Karpas-422 (cell line): ENCODE measurements at regions not wholly inside any gene's neighbourhood (a gene's known extent, or its start where the extent isn't known, plus 50 kb on each side); places are given as distances from the start of the nearest gene placed in this dataset.
"Not testable (repeated sequence)": the region's sequence is repeated elsewhere in the genome, so short reads cannot be mapped to it uniquely, and the experiment has no call there.

Experiments
- DNase-seq: peaks from one replicate; pipeline ENCODE4 v3.0.0-alpha.2; 2015
- H2AFZ ChIP-seq: fragments of 200-600 bp; sonication (generic); 2 replicates; pipeline ENCODE4 v1.6.1; 2014; ENCODE audit warnings: antibody characterized with exemption, low read length, mixed read lengths
- H3K27ac ChIP-seq: fragments of 200-600 bp; sonication (generic); 2 replicates; pipeline ENCODE4 v1.5.1; 2014; ENCODE audit warnings: mild to moderate bottlenecking, low read length, moderate library complexity
- H3K27me3 ChIP-seq: fragments of 200-600 bp; sonication (generic); 2 replicates; pipeline ENCODE4 v1.6.1; 2014; ENCODE audit warnings: low read length, mixed read lengths
- H3K36me3 ChIP-seq: fragments of 200-600 bp; sonication (generic); 2 replicates; pipeline ENCODE4 v1.6.1; 2014; ENCODE audit warnings: low read length, mixed read lengths; ENCODE audit not compliant: insufficient read depth
- H3K4me1 ChIP-seq: fragments of 200-600 bp; sonication (generic); 2 replicates; pipeline ENCODE4 v1.6.1; 2014; ENCODE audit warnings: mild to moderate bottlenecking, low read length, mixed read lengths
- H3K4me2 ChIP-seq: fragments of 200-600 bp; sonication (generic); 2 replicates; pipeline ENCODE4 v1.6.1; 2014; ENCODE audit warnings: low read length, low read depth, mild to moderate bottlenecking; ENCODE audit not compliant: poor library complexity, severe bottlenecking
- H3K4me3 ChIP-seq: fragments of 200-600 bp; sonication (generic); 2 replicates; pipeline ENCODE4 v1.5.1; 2014; ENCODE audit warnings: mild to moderate bottlenecking, antibody characterized with exemption, low read length, mixed read lengths
- H3K79me2 ChIP-seq: fragments of 200-600 bp; sonication (generic); 2 replicates; pipeline ENCODE4 v1.6.1; 2014; ENCODE audit warnings: mild to moderate bottlenecking, low read length, mixed read lengths
- H3K9ac ChIP-seq: fragments of 200-600 bp; sonication (generic); 2 replicates; pipeline ENCODE4 v1.6.0; 2014; ENCODE audit warnings: low read length
- H3K9me2 ChIP-seq: fragments of 200-600 bp; sonication (generic), shearing (Covaris generic); replicated peaks from 2 replicates; pipeline ENCODE4 v1.6.0; 2014; ENCODE audit warnings: mild to moderate bottlenecking, low read length, moderate library complexity; ENCODE audit not compliant: insufficient read depth
- H3K9me3 ChIP-seq: fragments of 300-700, 200-600 bp; sonication (generic); 2 replicates; pipeline ENCODE4 v1.6.1; 2014; ENCODE audit warnings: low read length, mixed read lengths
- H4K20me1 ChIP-seq: fragments of 200-600 bp; sonication (generic); 2 replicates; pipeline ENCODE4 v1.6.1; 2014; ENCODE audit warnings: mild to moderate bottlenecking, antibody characterized with exemption, low read length, low read depth; ENCODE audit not compliant: insufficient read depth

DNA sequence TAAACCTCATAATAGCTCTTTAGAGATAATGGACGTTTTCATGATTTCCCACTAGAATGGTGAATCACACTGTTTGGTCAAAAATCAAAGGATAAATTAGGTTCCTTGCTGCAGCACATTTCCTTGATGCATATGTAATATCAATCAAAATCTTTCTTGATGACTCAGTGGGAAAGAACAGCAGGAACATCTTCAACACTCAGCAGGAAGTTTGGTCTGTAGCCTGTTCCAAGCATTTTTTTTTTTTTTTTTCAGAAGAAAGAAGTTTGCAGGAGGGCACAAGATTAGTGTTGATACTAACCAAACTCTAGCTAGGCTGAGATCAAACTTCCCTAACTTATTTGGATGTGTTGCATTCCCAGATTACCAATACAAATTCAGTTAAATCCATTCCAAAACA lies 1529.8 kb downstream of the FAM181B start:
- H3K9me3 ChIP-seq, result peaks cover 25% of the 10 kb centered on the region

DNA sequence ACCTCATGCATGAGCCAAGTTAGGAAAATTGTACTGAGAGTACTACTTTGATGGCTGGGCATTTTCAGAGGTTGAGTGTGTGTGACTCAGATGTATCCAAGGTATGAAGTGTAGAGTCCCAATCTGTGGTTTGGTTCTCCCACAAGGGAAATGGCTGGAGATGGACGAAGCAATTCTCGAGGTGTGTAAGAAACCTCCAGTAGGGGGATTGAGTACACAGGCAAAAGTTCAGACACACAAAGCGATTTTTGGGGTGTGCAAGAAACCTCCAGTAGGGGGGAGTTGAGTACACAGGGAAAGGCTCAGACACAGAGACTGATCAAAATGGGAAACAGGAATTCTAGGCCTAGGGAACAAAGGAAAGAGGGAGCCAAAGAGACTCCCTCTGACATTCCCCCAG lies 1536.3 kb downstream of the FAM181B start:
- no peak overlapping the region for H3K4me2 ChIP-seq
- no peaks in the 10 kb centered on the region for H3K36me3 ChIP-seq
- DNase-seq, result no peak

More for the DNA sequence above, 1529.8 kb downstream of the FAM181B start:
- H3K4me2 ChIP-seq, result no peak overlapping the region
- no peaks in the 10 kb centered on the region for H4K20me1 ChIP-seq
- H3K9ac ChIP-seq, result no peak overlapping the region
- no peaks in the 10 kb centered on the region for H3K9me2 ChIP-seq
- no peaks in the 10 kb centered on the region for H3K27me3 ChIP-seq
- no peaks in the 10 kb centered on the region for H3K79me2 ChIP-seq
- DNase-seq, result no peak
- no peak overlapping the region for H2AFZ ChIP-seq
- no peaks in the 10 kb centered on the region for H3K36me3 ChIP-seq
- H3K4me1 ChIP-seq, result no peaks in the 10 kb centered on the region
- no peak overlapping the region for H3K27ac ChIP-seq
- H3K4me3 ChIP-seq, result no peak overlapping the region

DNA sequence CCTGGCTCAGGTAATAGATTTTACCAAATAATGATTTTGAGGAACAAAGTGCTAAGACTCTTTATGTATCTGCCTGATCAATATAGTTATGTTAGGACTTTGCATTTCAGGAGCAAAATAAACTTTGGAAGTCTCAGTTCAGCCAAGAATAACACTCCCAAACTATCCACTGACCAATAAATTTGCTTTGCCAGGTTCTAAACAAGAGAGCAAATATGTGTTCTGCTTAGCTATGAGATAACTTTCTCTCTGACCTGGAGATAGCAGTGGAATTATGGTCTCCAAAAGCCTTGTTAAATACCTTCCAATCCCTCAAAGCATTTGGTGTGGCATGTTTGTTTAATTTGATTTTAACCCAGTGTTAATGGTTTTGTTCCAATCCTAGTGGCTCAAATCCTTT lies 1541.1 kb downstream of the FAM181B start:
- Histone ChIP-seq H3K9me3 (peaks cover 10% of the 10 kb centered on the region), H3K27ac (no peak overlapping the region), H3K79me2 (no peaks in the 10 kb centered on the region), H3K4me3 (no peak overlapping the region), H3K36me3 (no peaks in the 10 kb centered on the region), H3K9me2 (0 out of 2 replicates have a peak, but pooled peaks cover 2% of the 10 kb centered on the region), H4K20me1 (no peaks in the 10 kb centered on the region), H3K9ac (no peak overlapping the region), H3K4me1 (no peaks in the 10 kb centered on the region), H3K4me2 (no peak overlapping the region), H3K27me3 (no peaks in the 10 kb centered on the region), H2AFZ (no peak overlapping the region)
- no peak for DNase-seq

More for the DNA sequence above, 1536.3 kb downstream of the FAM181B start:
- no peaks in the 10 kb centered on the region for H3K79me2 ChIP-seq
- H3K4me3 ChIP-seq, result no peak overlapping the region
- H3K9ac ChIP-seq, result no peak overlapping the region
- H3K9me2 ChIP-seq, result no peaks in the 10 kb centered on the region
- H4K20me1 ChIP-seq, result no peaks in the 10 kb centered on the region
- no peak overlapping the region for H2AFZ ChIP-seq
- peaks cover 33% of the 10 kb centered on the region for H3K9me3 ChIP-seq
- H3K4me1 ChIP-seq, result no peaks in the 10 kb centered on the region
- H3K27ac ChIP-seq, result no peak overlapping the region
- H3K27me3 ChIP-seq, result no peaks in the 10 kb centered on the region

DNA sequence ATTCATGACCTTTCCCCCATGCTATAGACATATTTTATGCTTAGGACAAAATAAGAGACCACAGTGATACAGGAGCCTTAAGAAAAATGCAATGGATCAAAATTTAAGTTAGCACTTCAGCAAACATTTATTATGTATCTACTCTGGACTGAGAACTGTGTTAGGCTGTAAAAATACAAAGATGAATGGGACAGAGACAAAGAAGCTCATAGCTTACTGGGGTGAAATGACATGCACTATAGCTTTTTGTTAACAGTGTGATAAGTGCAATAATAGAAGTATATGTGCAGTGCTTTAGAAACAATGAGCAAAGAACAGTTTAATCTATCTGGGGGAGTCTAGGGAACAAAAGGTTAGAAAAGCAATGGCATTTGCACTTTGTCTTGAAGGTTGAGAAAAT lies 1543.1 kb downstream of the FAM181B start:
- H3K27ac ChIP-seq, result no peak overlapping the region
- 0 out of 2 replicates have a peak, but pooled peaks cover 2% of the 10 kb centered on the region for H3K9me2 ChIP-seq
- no peaks in the 10 kb centered on the region for H3K79me2 ChIP-seq
- no peak overlapping the region for H2AFZ ChIP-seq
- no peaks in the 10 kb centered on the region for H4K20me1 ChIP-seq
- peaks cover 6% of the 10 kb centered on the region for H3K9me3 ChIP-seq
- H3K36me3 ChIP-seq, result no peaks in the 10 kb centered on the region
- H3K27me3 ChIP-seq, result no peaks in the 10 kb centered on the region
- H3K9ac ChIP-seq, result no peak overlapping the region
- no peak for DNase-seq
- no peak overlapping the region for H3K4me3 ChIP-seq
- no peak overlapping the region for H3K4me2 ChIP-seq
- H3K4me1 ChIP-seq, result no peaks in the 10 kb centered on the region

DNA sequence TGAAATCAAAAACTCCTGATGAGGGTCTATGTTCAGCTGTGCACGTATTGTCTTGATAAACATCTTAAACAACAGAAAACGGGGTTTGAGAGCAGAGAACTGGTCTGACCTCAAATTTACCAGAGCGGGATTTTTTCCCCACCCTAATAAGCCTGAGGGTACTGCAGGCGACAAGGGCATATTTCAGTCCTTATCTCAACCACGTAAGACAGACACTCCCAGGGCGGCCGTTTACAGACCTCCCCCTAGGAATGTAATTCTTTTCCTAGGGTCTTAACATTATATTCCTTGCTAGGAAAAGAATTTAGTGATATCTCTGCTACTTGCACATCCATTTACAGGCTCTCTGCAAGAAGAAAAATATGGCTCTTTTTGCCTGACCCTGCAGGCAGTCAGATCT lies 1546.6 kb downstream of the FAM181B start:
- H3K9me3 ChIP-seq, result peaks cover 17% of the 10 kb centered on the region
- H3K9me2 ChIP-seq, H3K4me2 ChIP-seq, H2AFZ ChIP-seq, H3K36me3 ChIP-seq, H3K4me3 ChIP-seq, DNase-seq, H3K27me3 ChIP-seq, H3K27ac ChIP-seq, H3K79me2 ChIP-seq, H3K9ac ChIP-seq, H3K4me1 ChIP-seq, H4K20me1 ChIP-seq: not testable (repeated sequence)

DNA sequence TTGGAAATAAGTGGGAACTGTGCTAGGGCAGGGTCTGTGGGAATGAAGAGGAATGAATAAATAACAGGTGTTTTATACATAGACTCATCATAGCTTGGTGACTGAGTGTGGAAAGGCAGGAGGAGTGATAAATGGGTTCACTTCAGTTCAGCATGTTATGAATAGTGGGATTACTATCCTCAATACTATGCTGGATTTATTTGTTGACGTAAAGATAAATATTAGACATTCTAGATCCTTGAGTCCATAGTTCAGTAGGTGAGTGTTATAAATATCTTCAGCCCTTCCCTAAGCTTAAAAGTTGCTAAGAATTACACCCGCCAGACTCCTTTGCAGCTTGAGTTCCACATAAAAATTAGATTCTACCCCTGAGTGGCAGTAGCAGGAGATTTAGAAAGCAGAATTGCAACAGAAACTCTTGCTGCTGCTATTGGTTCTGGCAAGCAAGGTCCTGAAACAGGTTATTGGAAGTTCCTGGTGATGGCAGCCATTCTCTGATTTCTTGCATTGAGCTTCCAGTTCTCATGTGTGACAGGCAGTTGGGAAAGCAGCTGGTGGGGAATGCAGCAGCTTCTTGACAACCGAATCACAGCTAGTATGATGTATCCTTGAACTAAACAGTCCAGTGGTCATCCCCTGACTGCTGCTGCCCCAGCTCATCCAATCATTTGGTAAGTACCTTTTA lies 1558.9 kb downstream of the FAM181B start:
- H3K9me2 ChIP-seq, result 0 out of 2 replicates have a peak, but pooled peaks cover 10% of the 10 kb centered on the region
- no peak for DNase-seq
- H3K27ac ChIP-seq, result no peak overlapping the region
- no peak overlapping the region for H3K9ac ChIP-seq
- H3K27me3 ChIP-seq, result no peaks in the 10 kb centered on the region
- no peak overlapping the region for H2AFZ ChIP-seq
- no peaks in the 10 kb centered on the region for H3K79me2 ChIP-seq
- 0 out of 2 replicates have a peak, but pooled peaks cover 2% of the 10 kb centered on the region for H3K9me3 ChIP-seq
- H3K4me3 ChIP-seq, result no peak overlapping the region
- no peaks in the 10 kb centered on the region for H4K20me1 ChIP-seq
- H3K4me2 ChIP-seq, result no peak overlapping the region
- H3K36me3 ChIP-seq, result no peaks in the 10 kb centered on the region
- H3K4me1 ChIP-seq, result no peaks in the 10 kb centered on the region

DNA sequence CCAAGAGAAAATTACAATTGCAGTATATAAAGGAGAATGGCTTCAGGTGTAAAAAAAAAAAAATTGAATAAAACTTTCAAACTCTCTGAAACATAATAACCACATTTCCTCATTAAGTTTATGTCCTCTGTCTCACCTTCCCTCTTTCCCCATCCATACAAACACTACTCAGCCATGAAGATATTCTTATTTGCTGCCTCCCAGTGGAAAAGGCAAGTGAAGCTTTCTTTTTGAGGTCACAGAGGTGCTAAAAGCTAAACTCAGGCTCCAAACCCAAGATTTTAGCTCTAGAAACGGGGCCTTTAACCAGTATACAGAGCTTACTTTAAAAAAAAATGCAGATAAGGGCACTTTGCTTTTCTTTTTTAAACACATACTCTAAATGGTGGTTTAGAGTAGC lies 1568.5 kb downstream of the FAM181B start:
- no peak for DNase-seq
- Histone ChIP-seq H3K27ac (no peak overlapping the region), H3K9me3 (no peaks in the 10 kb centered on the region)

DNA sequence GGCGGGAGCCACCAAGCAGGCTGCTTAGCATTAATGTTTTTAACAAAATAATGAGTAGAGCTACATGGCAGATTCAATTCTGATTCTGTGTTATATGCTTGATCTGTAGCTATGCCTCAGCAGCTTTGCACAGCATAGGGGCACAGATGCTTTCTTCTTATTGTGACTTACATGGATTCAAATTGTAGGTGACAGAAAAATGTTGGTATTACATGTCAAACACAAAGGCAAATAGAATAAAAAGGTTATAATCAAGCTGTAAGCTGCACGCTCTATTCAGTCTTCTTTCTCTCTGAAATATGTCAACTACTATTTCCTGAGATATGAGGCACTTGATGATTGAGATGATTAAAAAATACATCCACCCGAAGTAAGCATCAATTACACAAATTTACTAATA lies 1573.8 kb downstream of the FAM181B start:
- Histone ChIP-seq H4K20me1 (no peaks in the 10 kb centered on the region), H3K4me3 (no peak overlapping the region), H3K27ac (no peak overlapping the region), H2AFZ (no peak overlapping the region), H3K4me1 (no peaks in the 10 kb centered on the region), H3K79me2 (no peaks in the 10 kb centered on the region), H3K4me2 (no peak overlapping the region), H3K9me3 (no peaks in the 10 kb centered on the region), H3K9me2 (no peaks in the 10 kb centered on the region), H3K36me3 (no peaks in the 10 kb centered on the region), H3K27me3 (no peaks in the 10 kb centered on the region), H3K9ac (no peak overlapping the region)
- no peak for DNase-seq

More for the DNA sequence above, 1568.5 kb downstream of the FAM181B start:
- Histone ChIP-seq H3K4me3 (no peak overlapping the region), H2AFZ (no peak overlapping the region), H3K36me3 (no peaks in the 10 kb centered on the region), H3K79me2 (no peaks in the 10 kb centered on the region), H3K27me3 (no peaks in the 10 kb centered on the region), H4K20me1 (no peaks in the 10 kb centered on the region), H3K9me2 (no peaks in the 10 kb centered on the region), H3K4me1 (no peaks in the 10 kb centered on the region), H3K4me2 (no peak overlapping the region), H3K9ac (no peak overlapping the region)
